Mammary epithelial cell (primary cell): ENCODE measurements at regions not wholly inside any gene's neighbourhood (a gene's known extent, or its start where the extent isn't known, plus 50 kb on each side); places are given as distances from the start of the nearest gene placed in this dataset.

Source experiments
- CTCF ChIP-seq, 2 donors: IDR thresholded peaks in 1 of 2; conservative IDR thresholded peaks in 1 of 2; 2 replicates each; pipeline ENCODE4 v1.5.1; 2011 to 2012; ENCODE audit warnings: inconsistent platforms in 2 of 2, low read length in 2 of 2, mild to moderate bottlenecking in 2 of 2, control low read depth in 1 of 2, low read depth in 1 of 2; ENCODE audit not compliant: insufficient read depth in 1 of 2; ENCODE audit errors: extremely low read depth in 1 of 2
- EZH2 ChIP-seq: IDR thresholded peaks from 2 replicates; pipeline ENCODE4 v1.6.1; 2012; ENCODE audit warnings: low read length, inconsistent platforms, borderline replicate concordance

GRCh38 chr20:60206259-60206658 lies 248.0 kb downstream of the CDH26 start:
- TF ChIP-seq CTCF (conservative IDR thresholded peaks at IDR 0.05 in 1 of 2, IDR thresholded peaks at IDR 0.05 in 1 of 2; ENCODE audit: extremely low read depth in 1 of 2, insufficient read depth in 1 of 2, low read depth in 1 of 2, low read length in 2 of 2), result peak; percentile 53 to 65
- TF ChIP-seq EZH2, result no peak
